ENCODE measurements at regions not wholly inside any gene's neighbourhood (a gene's known extent, or its start where the extent isn't known, plus 50 kb on each side); places are given as distances from the start of the nearest gene placed in this dataset.
A peak's percentile ranks its signal among the peaks of the same experiment; 100 is the strongest.
"Not testable (repeated sequence)": the region's sequence is repeated elsewhere in the genome, so short reads cannot be mapped to it uniquely, and the experiment has no call there.

- intact Hi-C loops (cut with DNase I) = no loop called here
- no peak for DNase-seq
Measured at GRCh38 chr4:67342291-67342690, 203.0 kb downstream of the CENPC start.

DNA sequence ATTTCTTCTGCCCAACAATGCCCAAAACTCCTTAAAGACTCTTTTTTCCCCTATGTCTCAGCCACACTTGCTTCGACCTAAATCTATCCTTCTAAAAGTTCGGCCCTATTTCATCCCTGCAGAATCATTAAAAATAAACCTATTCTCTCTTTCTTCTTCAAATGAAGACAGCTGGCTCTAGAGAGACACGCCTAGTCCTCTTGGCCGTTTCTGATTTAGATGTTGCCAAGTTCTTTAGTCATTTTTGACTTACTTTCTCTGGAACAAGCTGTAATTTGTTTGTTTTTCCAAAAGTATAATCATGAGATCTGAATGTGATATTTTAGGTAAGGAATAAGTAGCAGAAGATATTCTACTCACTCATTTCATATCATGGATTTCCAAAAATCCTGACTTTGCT is 211.6 kb downstream of the CENPC start:
- intact Hi-C loops (cut with DNase I) = no loop called here
- no peak for DNase-seq

DNA sequence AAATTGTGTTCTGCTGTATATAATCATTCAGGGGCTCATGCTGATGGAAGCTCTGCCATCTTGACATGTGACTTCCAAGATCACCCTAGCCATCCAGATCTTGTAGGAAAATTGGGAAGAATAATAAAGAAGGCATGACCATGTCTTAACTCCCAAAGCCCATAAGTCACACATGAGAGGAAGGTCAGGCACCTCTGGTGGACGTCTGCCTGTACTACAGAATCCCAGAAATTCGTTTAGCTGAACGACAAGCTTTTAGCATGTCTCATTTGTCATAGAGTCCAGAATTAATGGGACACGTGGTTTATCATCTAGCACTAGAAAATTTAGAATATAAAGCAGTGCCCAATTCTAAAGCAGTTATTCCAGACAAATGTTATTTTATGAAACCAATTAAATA is 212.7 kb downstream of the CENPC start:
- intact Hi-C loops (cut with DNase I) = no loop called here
- DNase-seq = no peak

GRCh38 chr4:67328393-67328792 is 216.9 kb downstream of the CENPC start:
- intact Hi-C loops (cut with DNase I) = no loop called here

GRCh38 chr4:67328018-67328278 is 217.4 kb downstream of the CENPC start:
- DNase-seq = no peak
- intact Hi-C loops (cut with DNase I) = no loop called here

More at GRCh38 chr4:67328393-67328792, 216.9 kb downstream of the CENPC start:
- DNase-seq = no peak

GRCh38 chr4:67327245-67328017 is 217.9 kb downstream of the CENPC start:
- DNase-seq = peak in 5 of 10 donors; percentile 11 to 61 (median 40)
- intact Hi-C loops (cut with DNase I) = loop anchor here (1.0 kb wide), 1 partner anchor 239 kb away; no protein-coding TSS in a partner anchor

DNA sequence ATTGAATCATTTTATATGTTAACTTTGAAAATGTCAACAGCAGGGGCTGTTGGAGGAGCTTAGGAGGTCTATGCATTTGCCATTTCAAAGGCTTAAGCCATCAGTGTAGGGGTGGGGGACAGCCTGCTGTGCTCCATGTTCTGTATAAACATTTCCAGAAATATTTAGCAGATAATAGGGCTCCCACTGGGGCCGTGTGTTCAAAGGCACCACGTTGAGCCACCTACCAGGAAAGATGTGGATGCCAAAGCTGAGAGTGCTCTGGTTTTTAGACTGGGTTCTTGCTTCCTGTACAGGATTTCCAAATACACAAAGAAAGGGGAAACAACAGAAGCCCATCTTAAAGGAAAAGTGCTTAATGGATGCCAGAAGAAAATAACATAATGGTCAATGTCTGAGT is 219.5 kb downstream of the CENPC start:
- intact Hi-C loops (cut with DNase I) = no loop called here
- DNase-seq = no peak

DNA sequence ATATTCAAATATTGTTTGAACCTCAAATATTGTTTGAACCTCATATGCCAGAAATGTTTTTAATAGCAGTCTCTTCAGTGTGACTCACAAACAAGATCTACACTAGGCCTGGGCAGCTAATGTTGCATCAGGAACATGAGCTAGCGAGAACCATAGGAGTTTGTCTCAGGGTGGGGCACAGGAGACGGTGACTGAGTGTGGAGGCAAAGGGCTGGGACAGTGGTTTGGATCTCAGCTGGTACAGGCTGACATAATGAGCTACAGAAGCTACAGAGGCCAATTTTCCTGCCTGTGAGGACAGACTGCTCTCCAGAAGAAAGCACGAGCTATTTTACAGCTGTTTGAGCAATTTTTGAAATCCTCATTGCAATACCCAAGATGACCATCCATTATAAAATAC is 224.7 kb downstream of the CENPC start:
- intact Hi-C loops (cut with DNase I) = no loop called here
- no peak for DNase-seq

DNA sequence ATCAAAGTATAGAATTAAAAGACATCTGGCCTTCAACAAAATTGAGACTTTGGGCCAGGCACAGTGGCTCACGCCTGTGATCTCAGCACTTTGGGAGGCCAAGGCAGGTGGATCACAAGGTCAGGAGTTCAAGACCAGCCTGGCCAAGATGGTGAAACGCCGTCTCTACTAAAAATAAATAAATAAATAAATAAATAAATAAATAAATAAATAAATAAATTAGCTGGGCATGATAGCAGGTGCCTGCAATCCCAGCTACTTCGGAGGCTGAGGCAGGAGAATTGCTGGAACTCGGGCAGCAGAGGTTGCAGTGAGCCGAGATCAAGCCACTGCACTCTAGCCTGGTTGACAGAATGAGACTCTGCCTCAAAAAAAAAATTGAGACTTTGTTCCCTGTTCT is 225.7 kb downstream of the CENPC start:
- intact Hi-C loops (cut with DNase I) = not testable (repeated sequence)

GRCh38 chr4:67300497-67301185 is 244.7 kb downstream of the CENPC start:
- DNase-seq; intact Hi-C loops (cut with DNase I): not testable (repeated sequence)

More for the DNA sequence above, 225.7 kb downstream of the CENPC start:
- DNase-seq = not testable (repeated sequence)

DNA sequence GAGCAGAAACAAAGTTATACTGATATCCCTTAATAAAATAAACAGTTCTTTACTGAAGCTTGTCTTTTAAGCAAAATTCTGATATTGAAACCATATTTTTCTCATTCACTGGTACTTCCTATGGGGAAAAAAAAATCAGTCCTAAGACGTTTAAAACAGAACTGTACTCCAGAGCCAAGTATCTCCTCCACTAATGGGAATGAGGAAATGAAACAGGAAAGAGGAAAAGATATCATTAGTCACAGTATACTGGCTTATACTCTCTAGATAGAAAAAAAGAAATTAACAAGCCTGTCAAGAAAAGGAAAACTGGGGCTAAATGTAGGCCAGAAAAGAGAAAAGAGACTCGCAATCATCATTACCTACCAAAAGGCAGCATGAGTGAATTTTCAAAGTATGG is 252.7 kb downstream of the CENPC start:
- DNase-seq = no peak
- intact Hi-C loops (cut with DNase I) = no loop called here

- no peak for DNase-seq
- intact Hi-C loops (cut with DNase I) = no loop called here
Measured at GRCh38 chr4:67292045-67292444, 253.3 kb downstream of the CENPC start.

DNA sequence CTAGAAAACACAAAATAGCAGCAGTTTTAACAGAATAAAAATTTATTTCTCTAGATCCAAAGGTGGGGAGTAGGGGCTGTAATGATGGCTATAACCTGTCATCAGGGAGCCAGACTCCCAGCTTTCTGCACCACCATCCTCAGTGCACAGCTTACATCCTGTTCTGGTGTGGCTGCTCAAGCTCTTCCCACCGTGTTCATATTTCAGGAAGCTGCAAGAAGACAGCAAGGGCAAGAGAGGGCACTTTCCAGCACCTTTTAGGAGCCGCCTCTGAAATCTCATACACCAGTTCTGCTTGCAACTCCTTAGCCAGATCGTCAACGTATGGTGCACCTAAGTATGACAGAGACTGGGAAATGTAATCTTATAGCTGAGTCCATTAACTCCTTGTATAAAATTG is 253.7 kb downstream of the CENPC start:
- intact Hi-C loops (cut with DNase I) = no loop called here

DNA sequence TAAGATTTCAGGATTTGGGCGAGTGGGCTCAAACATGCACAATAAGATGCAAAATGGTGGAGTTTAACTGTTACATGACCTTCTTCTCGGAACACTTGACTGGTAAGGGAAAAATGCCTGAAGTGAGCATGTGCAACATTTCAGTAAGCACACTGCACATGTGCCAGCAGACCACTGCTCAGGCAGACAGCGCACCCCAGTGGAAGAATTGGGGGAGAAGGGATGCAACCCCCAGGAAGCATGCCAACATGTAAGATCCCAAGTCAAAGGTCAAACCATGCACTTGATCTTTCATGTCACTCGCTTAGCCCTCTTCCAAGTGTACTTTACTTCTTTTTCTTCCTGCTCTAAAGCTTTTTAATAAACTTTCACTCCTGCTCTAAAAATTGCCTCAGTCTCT is 256.3 kb downstream of the CENPC start:
- intact Hi-C loops (cut with DNase I) = no loop called here
- no peak for DNase-seq

More for the DNA sequence above, 253.7 kb downstream of the CENPC start:
- peak in 1 of 10 donors; percentile 60 for DNase-seq

DNA sequence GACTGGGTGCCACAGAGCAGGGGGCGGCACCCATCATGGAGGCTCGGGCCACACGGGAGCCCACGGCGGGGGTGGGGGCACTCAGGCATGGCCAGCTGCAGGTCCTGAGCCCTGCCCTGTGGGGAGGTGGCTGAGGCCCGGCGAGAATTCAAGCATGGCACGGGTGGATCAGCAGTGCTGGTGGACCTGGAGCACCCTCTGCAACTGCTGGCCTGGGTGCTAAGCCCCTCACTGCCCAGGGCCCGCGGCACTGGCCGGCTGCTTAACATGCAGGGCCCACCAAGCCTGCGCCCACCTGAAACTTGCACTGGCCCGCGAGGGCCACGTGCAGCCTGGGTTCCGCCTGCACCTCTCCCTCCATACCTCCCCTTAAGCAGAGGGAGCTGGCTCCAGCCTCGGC is 258.6 kb downstream of the CENPC start:
- intact Hi-C loops (cut with DNase I) = no loop called here
- peak in 2 of 10 donors; percentile 72 to 84 for DNase-seq

GRCh38 chr4:67282749-67283148 is 262.6 kb downstream of the CENPC start:
- peak in 2 of 10 donors; percentile 75 to 77 for DNase-seq
- intact Hi-C loops (cut with DNase I) = no loop called here

- intact Hi-C loops (cut with DNase I) = no loop called here
Measured at GRCh38 chr4:67275179-67275750, 270.0 kb downstream of the CENPC start.

GRCh38 chr4:67274671-67275070 is 270.6 kb downstream of the CENPC start:
- intact Hi-C loops (cut with DNase I) = not testable (repeated sequence)

More at GRCh38 chr4:67275179-67275750, 270.0 kb downstream of the CENPC start:
- DNase-seq = peak in 1 of 10 donors; percentile 70

GRCh38 chr4:67273666-67274065 is 271.6 kb downstream of the CENPC start:
- no peak for DNase-seq
- intact Hi-C loops (cut with DNase I) = no loop called here

More at GRCh38 chr4:67274671-67275070, 270.6 kb downstream of the CENPC start:
- DNase-seq = not testable (repeated sequence)

GRCh38 chr4:67261971-67262370 is 283.3 kb downstream of the CENPC start:
- intact Hi-C loops (cut with DNase I) = no loop called here
- DNase-seq = no peak

- intact Hi-C loops (cut with DNase I) = no loop called here
- DNase-seq = no peak
Measured at GRCh38 chr4:67256388-67257043, 288.8 kb downstream of the CENPC start.

Measured in posterior cingulate gyrus (tissue), 11 donors.